ENCODE measurements at regions not wholly inside any gene's neighbourhood (a gene's known extent, or its start where the extent isn't known, plus 50 kb on each side); places are given as distances from the start of the nearest gene placed in this dataset.
A peak's percentile ranks its signal among the peaks of the same experiment; 100 is the strongest.

GRCh38 chr13:111790621-111791020 lies 276.3 kb upstream of the SOX1 start:
- DNase-seq (no peak), ATAC-seq (no peak)
- Histone ChIP-seq H3K9me3 (ENCODE audit: control insufficient read depth, low read length) (no peaks in the 10 kb centered on the region), H3K27ac (ENCODE audit: low read length) (no peak overlapping the region), H3K4me3 (ENCODE audit: low read length) (no peak overlapping the region), H3K4me1 (ENCODE audit: control insufficient read depth, insufficient read depth, low read length) (no peaks in the 10 kb centered on the region), H3K27me3 (ENCODE audit: control insufficient read depth, insufficient read depth) (peaks cover 2% of the 10 kb centered on the region)
- intact Hi-C loops (cut with DNase I): no loop called here
- 94% methylated on average over 5 of the region's 5 CpGs for WGBS

GRCh38 chr13:111791131-111791530 lies 275.8 kb upstream of the SOX1 start:
- intact Hi-C loops (cut with DNase I): no loop called here
- ATAC-seq: no peak
- H3K4me1 ChIP-seq (ENCODE audit: control insufficient read depth, insufficient read depth, low read length): no peaks in the 10 kb centered on the region
- H3K9me3 ChIP-seq (ENCODE audit: control insufficient read depth, low read length): no peaks in the 10 kb centered on the region
- peak in 1 of 3 donors; percentile 1 for DNase-seq
- no peak overlapping the region for H3K27ac ChIP-seq (ENCODE audit: low read length)
- H3K4me3 ChIP-seq (ENCODE audit: low read length): no peak overlapping the region
- H3K27me3 ChIP-seq (ENCODE audit: control insufficient read depth, insufficient read depth): peaks cover 2% of the 10 kb centered on the region
- 87% methylated on average over 3 of the region's 3 CpGs for whole genome bisulfite sequencing

- intact Hi-C loops (cut with DNase I): no loop called here
- Histone ChIP-seq H3K9me3 (ENCODE audit: control insufficient read depth, low read length) (no peaks in the 10 kb centered on the region), H3K4me3 (ENCODE audit: low read length) (no peak overlapping the region), H3K4me1 (ENCODE audit: control insufficient read depth, insufficient read depth, low read length) (no peaks in the 10 kb centered on the region), H3K27ac (ENCODE audit: low read length) (no peak overlapping the region), H3K27me3 (ENCODE audit: control insufficient read depth, insufficient read depth) (peaks cover 2% of the 10 kb centered on the region)
- WGBS: 79% methylated on average over 6 of the region's 6 CpGs
- ATAC-seq (no peak), DNase-seq (peak in 1 of 3 donors; percentile 4)
Measured at GRCh38 chr13:111792956-111793355, 274.0 kb upstream of the SOX1 start.

Measured in right cardiac atrium (tissue), 5 donors.